ENCODE measurements at regions not wholly inside any gene's neighbourhood (a gene's known extent, or its start where the extent isn't known, plus 50 kb on each side); places are given as distances from the start of the nearest gene placed in this dataset.
"Not testable (repeated sequence)": the region's sequence is repeated elsewhere in the genome, so short reads cannot be mapped to it uniquely, and the experiment has no call there.

DNA sequence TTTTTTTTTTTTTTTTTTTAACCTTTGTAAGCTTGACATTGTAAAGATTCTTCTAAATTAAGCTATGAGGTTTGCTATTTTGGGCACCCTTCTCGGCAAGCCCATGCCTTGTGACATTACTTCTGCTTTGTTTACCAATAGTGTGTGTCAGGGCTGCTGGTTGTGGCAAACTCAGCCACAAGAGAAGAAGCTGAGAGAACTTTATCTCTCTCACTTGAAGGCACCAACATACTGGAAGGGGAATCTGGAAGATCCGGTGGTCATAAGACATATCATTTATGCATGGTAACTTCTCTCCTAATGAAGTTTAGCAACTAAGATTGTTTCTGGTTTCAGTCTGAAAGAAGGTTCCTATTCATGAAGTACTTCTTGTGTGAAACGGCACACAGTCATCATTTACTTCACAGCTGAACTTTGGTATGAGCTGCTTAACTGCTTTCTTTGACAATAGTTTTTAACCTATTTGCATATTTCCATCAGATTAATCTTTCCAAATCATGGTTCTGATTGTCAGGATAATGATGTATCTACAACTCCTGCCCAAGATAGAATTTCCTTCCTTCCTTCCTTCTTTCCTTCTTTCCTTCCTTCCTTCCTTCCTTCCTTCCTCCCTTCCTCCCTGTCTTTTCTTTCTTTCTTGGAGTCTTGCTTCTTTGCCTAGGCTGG lies 189.3 kb downstream of the NFKBIZ start:
- DNase-seq: peak; percentile 96

DNA sequence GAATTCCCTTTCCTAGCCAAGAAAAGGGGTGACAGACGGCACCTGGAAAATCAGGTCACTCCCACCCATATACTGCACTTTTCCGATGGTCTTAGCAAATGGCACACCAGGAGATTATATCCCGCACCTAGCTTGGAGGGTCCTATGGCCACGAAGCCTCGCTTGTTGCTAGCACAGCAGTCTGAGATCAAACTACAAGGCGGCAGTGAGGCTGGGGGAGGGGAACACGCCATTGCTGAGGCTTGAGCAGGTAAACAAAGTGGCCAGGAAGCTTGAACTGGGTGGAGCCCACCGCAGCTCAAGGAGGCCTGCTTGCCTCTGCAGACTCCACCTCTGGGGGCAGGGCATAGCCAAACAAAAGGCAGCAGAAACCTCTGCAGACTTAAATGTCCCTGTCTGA lies 190.8 kb downstream of the NFKBIZ start:
- not testable (repeated sequence) for DNase-seq

DNA sequence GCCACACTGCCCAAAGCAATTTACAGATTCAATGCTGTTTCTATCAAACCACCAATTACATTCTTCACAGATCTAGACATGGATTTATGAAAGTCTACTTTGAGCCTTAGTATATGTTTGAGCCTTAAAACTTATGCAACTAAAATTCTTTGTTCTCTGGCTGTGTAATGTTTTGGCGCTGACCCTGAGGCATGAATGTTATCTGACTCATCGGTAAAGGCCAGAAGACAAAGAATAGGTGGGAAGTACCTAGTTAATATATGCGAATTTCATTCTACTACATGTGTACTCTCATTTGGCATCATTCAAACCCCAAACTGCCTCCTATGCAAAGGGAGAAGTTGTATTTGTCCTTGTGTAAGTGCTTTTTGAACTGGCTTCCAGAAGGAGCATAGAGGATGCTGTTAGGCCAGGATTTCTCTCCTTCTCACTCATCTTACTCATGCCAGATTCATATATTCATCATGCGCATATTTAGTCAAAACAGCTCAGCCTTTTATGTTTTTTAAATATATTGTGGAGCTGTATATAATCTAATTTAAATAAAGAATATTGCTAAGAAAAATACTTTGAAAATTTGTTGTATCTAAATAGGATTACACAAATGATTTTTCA lies 204.2 kb downstream of the NFKBIZ start:
- DNase-seq: no peak

DNA sequence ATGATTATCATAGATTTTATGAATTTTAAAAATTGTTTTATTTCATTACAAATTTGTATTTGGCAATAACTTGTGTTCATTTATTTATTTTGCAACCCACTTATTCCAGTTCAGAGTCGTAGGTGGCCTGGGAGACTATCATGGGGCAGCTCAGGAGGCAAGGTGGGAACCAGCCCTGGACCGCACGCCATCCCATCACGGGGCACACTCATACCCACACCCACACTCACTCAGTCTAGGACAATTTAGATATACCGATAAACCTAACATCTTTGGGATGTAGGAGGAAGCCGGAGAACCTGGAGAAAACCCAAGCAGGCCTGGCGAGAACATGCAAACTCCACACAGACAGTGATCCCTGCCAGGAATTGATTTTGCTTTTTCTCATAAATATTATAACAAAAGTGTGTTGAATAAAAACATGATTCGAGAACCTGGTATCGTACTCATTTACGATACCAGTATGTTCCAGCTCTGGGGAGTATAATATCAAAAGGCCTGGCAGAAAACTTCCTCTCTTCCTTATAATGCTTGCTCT lies 205.3 kb downstream of the NFKBIZ start:
- DNase-seq: no peak

DNA sequence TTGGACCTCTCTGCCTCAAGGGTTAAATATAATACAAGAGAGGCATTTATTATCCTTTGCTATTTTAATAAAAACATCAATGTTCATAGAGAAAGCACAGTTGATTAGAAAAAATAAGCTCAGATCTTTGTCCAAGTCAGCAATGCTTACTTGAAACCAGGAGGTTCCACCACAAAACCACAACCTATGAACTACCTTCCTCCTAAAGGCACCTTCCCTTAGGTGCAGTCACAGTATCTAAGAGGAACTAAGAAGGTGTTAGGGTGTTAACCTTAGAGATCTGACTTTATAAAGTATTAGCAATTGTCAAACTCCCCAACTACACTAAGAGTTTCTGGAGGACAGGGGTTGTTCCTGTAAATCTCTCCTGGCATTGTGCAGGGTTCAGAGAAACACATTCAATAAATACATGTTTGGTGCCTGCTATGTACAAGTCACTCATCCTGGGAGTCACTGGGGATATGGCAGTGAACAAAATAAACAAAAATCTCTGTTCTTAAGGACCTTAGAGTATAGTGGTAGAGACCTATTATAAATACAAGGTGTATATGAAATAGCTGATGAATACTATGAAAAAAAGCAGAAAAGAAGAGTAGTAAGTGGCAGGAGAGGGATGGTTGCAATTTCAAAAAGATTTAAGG lies 208.6 kb downstream of the NFKBIZ start:
- DNase-seq: no peak

DNA sequence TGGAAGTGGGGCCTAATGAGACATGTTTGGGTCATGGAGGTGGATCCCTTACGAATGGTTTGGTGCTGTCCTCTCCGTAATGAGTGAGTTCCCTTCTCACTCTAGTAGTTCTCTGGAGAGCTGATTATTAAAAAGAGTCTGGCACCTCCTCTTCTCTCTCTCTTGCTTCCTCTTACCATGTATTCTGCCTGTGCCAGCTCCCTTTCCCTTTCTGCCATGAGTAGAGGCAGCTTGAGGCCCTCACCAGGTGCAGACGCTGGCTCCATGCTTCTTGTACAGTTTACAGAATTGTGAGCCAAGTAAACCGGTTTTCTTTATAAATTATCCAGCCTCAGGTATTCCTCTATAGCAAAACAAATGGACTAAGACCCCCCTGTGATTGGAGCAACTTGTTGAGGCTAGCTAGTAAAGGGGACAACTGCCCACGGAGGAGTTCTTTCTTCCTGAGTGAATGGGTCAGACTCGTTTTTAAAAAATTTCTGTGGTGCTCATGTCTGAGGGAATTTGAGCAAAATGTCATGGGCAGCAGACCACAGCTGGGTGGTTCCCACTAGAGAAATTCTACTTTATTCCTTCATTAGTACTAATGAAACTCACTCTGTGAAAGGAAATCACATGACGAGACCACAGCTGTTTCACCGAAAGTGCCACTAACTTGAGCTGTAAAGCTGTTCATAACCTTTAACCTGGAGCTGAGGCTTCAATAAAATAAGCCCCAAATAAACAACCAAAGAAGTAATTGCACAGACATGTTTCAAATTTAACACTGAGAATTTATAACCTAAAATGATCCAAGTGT lies 210.0 kb downstream of the NFKBIZ start:
- no peak for DNase-seq

DNA sequence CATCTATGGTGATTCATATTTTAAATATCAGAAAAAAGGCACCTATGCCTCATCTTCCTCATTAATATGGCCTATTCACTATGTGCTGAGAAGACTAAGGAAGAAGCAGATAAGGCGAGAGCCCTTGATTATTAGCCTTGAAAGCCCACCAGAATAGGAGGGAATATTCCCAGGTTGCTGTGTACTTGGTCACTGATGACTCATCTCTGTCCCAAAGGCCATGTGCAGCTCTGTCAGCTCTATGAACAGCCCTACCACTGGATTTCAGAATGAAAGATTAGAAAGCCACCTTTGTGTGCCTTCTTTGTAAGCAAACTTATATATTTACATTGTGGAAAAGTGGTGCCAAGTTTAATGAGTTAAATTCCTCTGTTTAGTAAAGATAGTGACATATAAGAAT lies 211.5 kb downstream of the NFKBIZ start:
- DNase-seq: no peak

DNA sequence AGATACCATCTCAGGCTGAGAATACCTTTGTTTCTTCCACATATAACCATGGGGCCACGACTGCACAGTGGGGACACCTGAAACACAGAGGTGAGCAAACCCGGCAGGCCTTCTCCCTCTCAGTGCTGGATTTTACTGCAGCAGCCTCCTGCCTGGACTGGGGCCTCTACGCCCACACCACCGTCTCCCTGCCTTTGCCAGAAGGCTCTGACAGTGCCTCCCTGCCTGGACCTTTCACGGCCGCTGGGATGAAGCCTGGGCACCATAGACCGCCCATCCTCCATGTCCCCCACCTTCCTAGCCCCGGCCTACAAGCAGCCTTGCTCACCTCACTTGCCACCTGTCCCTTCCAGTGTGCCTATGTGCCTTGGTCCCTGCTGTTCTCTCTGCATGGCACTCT lies 214.3 kb downstream of the NFKBIZ start:
- DNase-seq: no peak

DNA sequence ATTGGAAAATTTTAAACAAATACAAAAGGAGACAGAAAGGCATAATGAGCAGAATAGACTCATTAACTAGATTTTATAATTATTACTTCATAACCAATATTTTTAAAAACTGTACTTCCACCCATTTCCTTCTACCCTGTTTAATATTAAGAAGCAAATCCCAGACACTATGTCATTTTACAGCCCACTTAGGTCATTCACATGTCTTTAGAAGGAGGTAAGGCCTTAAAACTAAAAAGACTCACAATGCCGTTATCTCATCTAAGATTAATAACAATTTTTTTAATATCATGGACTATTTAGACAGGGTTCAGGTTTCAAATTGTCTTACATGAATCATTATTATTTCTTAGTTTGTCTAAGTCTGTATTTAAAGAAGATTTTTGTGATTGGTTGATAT lies 217.2 kb downstream of the NFKBIZ start:
- no peak for DNase-seq

DNA sequence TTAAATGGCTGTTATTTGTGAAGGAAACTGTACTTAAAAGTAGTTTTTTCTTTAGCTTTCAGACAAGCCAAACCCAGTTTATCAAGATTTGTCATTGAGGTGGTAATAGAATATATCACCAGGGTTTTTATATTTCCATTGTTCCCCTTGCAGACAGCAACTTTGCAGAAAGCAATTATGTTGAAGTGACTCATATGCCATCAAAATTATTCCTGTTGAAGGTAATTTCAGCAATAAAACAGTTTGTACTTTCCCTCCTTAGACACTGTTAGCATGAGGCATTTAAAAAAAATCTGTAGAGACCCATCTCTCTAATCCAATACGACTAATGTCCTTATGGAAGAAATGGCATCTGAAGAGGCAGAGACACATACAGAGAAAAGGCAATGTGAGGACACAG lies 219.0 kb downstream of the NFKBIZ start:
- DNase-seq: no peak

DNA sequence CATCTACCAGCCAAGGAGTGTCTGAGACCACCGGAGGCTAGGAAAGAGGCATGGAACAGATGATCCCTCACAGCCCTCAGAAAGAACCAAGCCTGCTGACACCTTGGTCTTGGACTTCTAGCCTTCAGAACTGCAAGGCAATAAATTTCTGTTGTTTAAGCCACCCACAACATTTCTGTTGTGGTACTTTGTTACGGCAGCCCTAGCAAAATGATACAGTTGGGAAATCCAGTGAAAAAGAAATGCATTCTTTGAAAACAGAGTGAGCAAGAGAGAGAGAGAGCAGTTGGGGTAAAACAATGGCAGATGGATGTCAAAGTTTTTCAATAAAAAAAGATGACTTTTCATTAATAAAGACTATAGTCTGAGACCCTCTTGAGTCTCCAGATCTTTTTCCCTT lies 219.4 kb downstream of the NFKBIZ start:
- no peak for DNase-seq

DNA sequence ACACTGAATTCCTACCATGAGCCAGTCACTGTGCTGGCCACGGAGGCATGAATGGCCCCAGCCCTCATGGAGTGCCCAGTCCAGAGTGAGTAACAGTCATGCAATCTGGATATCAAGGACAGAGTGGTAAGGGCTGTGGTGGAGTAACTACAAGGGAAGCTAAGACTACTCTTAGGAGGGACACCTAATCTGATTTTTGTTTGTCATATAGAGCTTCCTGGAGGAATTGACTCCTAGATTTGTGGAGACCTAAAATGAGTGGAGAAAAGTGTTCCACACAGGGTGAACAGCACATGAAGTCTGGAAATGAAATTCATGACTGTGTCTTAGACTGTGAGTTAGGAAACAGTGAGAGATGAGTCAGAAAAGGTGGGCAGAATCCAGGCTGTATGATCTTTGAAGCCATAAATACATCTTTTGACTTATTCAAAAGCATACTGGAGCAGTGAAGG lies 219.9 kb downstream of the NFKBIZ start:
- DNase-seq: no peak

DNA sequence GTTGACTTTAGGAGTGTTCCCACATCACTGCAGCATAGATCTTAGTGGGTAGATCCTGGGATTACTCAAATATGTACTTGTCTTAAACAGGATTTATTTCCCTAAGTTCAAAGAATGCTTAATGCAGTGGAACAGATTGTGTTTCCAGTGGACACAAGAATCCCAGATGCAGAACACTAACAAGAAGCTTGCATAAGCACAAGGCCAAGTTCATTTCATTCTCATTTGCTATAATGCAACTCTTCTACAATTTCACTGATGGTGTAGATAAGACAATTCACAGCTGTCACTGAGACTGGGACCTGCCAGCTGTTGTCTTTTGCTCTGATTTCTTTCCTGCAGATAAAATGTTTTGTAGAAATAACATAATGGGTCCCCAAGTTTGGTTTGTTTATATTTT lies 225.6 kb downstream of the NFKBIZ start:
- no peak for DNase-seq

DNA sequence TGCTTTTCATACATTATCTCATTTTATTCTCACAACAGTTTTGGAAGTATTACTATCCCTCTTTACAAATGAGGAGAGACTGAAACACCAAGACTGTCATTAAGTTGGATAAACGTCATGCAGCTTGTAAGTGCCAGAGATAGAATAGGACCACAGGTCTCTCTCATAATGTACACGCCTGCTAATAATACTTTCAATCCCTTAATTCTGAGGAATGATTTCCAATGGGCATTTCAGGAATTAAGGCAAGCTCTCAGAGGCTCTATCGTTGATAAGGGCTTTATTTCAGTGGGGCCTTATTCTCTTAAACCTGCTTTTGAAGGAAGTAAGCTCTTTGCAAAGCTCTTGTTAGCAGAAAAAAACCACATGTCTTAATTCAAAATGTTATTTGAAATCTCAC lies 229.1 kb downstream of the NFKBIZ start:
- no peak for DNase-seq

DNA sequence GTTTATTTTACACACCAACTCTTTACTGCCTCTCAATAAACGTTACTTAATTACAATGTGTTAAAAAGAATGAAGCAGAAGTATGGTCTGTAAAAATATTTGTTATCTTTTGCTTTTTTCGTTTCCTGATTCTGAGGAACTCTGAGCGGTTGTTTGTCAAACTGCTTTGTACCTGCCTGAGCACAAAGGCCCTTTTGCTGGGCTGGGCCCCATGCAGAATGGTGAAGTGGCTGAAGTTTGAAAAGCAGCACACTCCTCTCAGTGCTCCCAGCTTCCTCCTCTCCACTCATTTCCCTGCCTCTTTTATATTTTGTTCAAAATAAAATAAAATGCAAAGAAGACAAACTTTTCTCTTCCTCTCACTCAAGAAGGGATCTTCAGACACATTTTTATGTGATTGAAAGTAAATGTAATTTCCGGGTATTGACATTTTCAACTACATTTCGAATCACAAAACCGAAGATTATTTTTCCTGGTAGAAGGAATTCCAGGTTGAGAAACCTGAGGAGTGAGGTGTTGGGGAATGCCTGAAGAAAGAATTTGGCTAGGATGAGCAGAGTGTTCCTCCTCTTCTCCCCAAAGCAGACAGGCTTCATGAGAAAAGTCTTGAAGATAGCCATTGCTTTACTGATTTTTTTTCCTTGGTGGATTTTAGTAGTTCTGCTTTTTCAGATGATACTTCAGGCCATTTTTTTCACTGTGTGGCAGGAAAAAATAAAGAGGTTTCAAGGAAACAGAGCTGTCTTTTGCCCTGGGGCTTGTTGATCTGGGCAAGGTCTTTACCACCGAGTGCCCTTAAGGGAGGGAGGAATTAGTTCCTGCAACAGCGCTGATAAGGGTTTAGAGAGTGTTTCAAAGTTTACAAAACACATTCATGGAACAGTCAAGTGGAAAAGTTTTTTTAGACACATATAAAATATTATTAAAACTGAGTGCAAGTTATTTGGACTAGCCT lies 229.8 kb downstream of the NFKBIZ start:
- peak; percentile 41 for DNase-seq

DNA sequence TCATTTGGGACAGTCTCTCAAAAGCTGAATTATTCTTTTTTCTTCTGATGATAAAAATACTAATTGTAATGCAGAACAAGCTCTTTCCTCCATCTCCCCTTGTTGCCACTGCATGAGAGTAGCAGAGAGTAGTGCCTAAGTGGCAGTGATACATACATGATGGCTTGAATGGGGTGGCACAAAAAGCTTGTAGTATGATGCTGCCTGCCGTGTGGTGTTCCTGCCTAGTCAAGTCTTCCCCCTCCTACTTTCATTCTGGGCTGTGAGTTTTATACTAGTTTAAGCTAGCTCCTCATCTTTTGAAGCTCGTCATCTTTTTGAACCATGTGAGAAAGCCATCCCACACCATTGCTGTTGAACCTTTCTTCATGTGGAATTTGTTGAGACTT lies 230.5 kb downstream of the NFKBIZ start:
- no peak for DNase-seq

DNA sequence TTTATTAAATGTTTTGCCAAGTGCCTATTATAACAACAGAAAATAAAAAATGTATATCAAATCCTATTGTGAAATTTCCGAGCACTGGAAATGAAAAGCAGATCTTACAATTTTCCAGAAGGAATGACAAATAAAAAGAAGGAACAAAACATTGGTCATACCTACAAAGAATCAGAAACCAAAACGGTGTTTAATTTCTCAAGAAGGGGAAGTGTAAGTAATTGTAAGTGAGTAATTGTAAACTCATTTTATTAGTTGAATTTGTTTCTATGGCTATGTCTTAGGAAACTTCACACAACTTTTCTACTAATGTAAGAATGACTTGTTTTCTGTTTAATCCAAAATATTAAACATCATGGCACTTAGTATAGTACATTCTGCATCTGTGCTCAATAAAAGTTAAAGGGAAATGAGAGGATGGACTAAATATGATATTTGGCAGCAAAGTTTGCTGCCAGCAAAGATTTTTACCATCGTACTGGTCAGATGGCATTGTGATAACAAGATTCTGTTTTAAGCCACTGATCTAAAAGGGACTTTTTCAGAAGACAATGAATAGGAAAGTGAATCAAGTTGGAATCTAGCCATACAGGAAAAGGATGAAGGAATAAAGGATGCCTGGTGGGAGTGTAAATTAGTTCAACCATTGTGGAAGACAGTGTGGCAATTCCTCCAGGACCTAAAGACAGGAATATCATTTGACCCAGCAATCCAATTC lies 232.4 kb downstream of the NFKBIZ start:
- DNase-seq: no peak

DNA sequence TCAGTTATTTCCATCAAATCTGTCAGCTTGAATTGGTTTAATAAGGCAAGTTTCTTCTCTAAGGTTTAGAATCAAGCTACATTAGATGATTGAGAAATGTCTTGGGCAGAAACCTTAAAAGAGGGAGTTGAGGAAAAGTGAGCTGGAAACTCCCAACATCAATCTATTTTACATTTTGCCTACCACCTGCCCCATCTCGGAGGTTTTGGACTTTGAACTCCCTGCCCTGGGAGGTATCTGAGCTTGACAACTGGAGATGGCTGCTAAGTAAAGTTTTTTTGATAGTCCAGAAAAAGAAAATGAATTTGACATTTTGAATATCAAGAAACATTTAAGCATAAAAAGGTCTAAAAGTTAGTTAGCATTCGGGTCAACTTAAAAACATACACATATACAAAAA lies 234.2 kb downstream of the NFKBIZ start:
- DNase-seq: no peak

DNA sequence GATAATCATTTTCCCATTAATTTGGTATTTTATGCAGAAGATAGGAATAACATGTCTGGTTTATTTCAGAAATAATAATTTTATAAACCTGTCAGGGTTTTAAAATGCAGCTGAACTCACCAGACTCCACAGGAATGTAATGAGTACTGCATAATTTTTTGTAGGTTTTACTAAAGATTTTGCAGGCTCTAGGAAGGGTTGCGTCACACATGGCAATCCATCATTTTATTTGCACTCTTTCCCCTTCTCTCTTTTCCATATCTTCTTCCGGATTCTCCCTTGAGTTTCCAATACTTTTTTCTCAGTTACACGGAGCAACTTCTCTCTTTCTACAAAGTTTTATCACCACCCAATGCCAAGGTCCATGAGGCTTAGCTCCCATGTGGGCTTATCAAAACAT lies 234.7 kb downstream of the NFKBIZ start:
- DNase-seq: no peak

DNA sequence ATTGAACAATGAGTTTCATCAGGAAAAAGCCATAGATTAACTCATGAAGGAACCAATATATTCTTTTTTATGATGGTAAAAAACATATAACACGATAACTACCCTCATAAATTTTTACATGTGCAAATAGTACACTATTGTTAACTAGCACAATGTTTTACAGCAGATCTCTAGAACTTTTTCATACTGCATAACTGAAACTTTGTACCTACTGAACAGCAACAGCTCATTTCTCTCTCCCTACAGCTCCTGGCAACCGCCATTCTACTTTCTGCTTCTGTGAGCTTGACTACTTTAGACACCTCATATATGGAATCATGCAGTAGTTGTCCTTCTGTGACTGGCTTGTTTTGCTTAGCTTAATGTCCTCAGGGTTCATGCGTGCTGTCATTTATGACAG lies 235.4 kb downstream of the NFKBIZ start:
- no peak for DNase-seq

DNA sequence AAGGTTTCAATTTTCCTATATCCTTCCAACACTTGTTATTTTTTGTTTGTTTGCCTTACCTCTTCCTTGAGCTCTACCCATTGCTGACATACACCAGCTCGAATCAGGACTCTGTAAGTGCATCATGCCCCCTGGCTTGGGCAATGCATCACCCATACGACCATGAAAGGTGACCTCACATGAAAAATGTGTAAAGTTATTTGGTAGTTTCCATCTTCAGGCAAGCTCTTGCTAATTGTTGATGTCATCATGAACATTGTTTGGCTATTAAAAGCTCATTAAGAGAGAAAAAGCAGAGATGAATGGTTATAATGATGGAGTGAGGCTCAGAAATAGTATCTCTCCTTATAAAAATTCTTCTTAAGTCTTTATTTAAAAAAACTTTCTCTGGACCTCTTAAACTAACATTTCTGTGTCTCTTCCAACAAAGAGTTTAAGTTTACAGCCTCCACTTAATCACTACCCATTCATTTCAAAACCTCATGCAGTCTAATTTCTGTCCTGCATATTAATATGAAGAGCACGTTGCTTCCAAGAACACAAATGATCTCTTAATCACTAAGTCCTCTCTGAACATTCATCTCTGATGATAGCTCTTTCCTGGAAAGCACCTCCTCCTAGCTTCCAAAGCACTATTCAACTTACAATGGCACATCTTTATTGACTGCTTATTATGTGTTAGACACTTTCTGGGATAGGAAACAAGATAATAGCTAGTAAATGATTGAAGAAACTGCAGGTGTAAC lies 236.3 kb downstream of the NFKBIZ start:
- DNase-seq: no peak

Measured in MV-4-11 (cell line).